ENCODE measurements at regions not wholly inside any gene's neighbourhood (a gene's known extent, or its start where the extent isn't known, plus 50 kb on each side); places are given as distances from the start of the nearest gene placed in this dataset.
A peak's percentile ranks its signal among the peaks of the same experiment; 100 is the strongest.

DNA sequence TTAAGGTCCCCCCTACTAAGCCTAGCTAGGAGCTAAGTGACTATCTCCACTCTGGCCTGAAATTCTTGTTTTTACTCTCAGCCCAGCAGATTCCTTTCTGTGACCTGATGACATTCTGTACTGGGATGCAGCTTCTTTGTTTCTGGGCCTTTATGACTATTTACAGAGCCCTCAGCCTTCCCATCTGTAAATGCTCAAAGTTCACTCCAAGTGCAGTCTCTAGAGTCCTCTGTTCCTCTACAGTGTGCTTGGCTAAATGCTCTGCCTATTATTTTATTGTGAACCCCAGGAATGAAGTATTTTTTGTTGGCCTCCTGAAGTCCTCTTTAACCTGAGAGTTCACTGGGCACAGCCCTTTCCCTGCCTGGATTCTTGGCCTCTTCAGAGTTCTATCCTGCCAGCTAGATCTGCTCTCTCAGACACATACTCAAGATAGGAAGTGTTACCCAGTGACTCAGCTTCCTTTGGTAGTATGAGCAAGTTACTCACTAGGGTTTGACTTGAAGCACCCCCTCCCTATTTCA lies 278.1 kb upstream of the P2RY1 start:
- CTCF ChIA-PET (ENCODE audit: low intra/inter-chr PET ratio) = no interaction called here
- H3K27ac ChIP-seq (ENCODE audit: extremely low read depth, low read depth, low read length) = no peak overlapping the region

More for the DNA sequence above, 278.1 kb upstream of the P2RY1 start:
- H3K27me3 ChIP-seq (ENCODE audit: control insufficient read depth in 2 of 2, insufficient read depth in 2 of 2, low read length in 2 of 2) = no peaks in the 10 kb centered on the region
- intact Hi-C loops (cut with micrococcal nuclease) = no loop called here
- peak overlapping the region; percentile 36; the same call in 1 of the 2 replicates for H2AFZ ChIP-seq (ENCODE audit: low read depth, low read length)
- in situ Hi-C loops (cut with MboI) = no loop called here
- H3K9ac ChIP-seq (ENCODE audit: insufficient read depth in 1 of 2, low read depth in 2 of 2, low read length in 2 of 2) = no peak overlapping the region
- no peaks in the 10 kb centered on the region for H3K9me1 ChIP-seq (ENCODE audit: control insufficient read depth, insufficient read depth, low read length)
- H4K20me1 ChIP-seq (replicated peaks; ENCODE audit: control insufficient read depth, insufficient read depth, low read length) = no peaks in the 10 kb centered on the region
- BruUV-seq (replicated peaks) = no TSS peak
- FAIRE-seq (peak; percentile 11), DNase-seq (ENCODE audit: extremely low read depth in 1 of 4, low spot score in 3 of 4) (peak in 1 of 4 experiments; percentile 20), ATAC-seq (peak; percentile 49; the same call in 2 of the 3 replicates)
- H3K4me3 ChIP-seq = no peak overlapping the region
- no peaks in the 10 kb centered on the region; a peak in 1 of 5 replicates for H3K4me1 ChIP-seq (replicated peaks in 1 of 2; ENCODE audit: control insufficient read depth in 2 of 2, insufficient read depth in 2 of 2, low read length in 2 of 2)
- no peaks in the 10 kb centered on the region for H3K36me3 ChIP-seq (ENCODE audit: control insufficient read depth, insufficient read depth, low read length)
- no peaks in the 10 kb centered on the region for H3K9me3 ChIP-seq (replicated peaks; ENCODE audit: control insufficient read depth, insufficient read depth, low read depth, low read length)
- no peaks in the 10 kb centered on the region for H3K79me2 ChIP-seq (ENCODE audit: control insufficient read depth, insufficient read depth, low read length)
- POLR2A ChIA-PET = interaction anchor here (0.7 to 1.6 kb wide), 2 partner anchors 16 to 19 kb away, joined by 3 read pairs; no protein-coding TSS in a partner anchor
- TF ChIP-seq, protein P1, sequence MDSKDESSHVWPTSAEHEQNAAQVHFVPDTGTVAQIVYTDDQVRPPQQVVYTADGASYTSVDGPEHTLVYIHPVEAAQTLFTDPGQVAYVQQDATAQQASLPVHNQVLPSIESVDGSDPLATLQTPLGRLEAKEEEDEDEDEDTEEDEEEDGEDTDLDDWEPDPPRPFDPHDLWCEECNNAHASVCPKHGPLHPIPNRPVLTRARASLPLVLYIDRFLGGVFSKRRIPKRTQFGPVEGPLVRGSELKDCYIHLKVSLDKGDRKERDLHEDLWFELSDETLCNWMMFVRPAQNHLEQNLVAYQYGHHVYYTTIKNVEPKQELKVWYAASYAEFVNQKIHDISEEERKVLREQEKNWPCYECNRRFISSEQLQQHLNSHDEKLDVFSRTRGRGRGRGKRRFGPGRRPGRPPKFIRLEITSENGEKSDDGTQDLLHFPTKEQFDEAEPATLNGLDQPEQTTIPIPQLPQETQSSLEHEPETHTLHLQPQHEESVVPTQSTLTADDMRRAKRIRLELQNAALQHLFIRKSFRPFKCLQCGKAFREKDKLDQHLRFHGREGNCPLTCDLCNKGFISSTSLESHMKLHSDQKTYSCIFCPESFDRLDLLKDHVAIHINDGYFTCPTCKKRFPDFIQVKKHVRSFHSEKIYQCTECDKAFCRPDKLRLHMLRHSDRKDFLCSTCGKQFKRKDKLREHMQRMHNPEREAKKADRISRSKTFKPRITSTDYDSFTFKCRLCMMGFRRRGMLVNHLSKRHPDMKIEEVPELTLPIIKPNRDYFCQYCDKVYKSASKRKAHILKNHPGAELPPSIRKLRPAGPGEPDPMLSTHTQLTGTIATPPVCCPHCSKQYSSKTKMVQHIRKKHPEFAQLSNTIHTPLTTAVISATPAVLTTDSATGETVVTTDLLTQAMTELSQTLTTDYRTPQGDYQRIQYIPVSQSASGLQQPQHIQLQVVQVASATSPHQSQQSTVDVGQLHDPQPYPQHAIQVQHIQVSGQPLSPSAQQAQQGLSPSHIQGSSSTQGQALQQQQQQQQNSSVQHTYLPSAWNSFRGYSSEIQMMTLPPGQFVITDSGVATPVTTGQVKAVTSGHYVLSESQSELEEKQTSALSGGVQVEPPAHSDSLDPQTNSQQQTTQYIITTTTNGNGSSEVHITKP (IDR thresholded peaks at IDR 0.05; ENCODE audit: partially characterized antibody) = no peak
- TF ChIP-seq CHCHD3 (CRISPR knock-in tag; IDR thresholded peaks at IDR 0.05) (no peak), ZNF699 (CRISPR knock-in tag; IDR thresholded peaks at IDR 0.05; ENCODE audit: insufficient replicate concordance) (no peak), ZKSCAN1 (IDR thresholded peaks at IDR 0.05; ENCODE audit: low read depth, low read length) (no peak), NFE2 (IDR thresholded peaks at IDR 0.05; ENCODE audit: low read depth) (peak; percentile 56), NRF1 (conservative IDR thresholded peaks at IDR 0.05 in 1 of 2, IDR thresholded peaks at IDR 0.05 in 1 of 2) (no peak)
- TF ChIP-seq, protein P2, sequence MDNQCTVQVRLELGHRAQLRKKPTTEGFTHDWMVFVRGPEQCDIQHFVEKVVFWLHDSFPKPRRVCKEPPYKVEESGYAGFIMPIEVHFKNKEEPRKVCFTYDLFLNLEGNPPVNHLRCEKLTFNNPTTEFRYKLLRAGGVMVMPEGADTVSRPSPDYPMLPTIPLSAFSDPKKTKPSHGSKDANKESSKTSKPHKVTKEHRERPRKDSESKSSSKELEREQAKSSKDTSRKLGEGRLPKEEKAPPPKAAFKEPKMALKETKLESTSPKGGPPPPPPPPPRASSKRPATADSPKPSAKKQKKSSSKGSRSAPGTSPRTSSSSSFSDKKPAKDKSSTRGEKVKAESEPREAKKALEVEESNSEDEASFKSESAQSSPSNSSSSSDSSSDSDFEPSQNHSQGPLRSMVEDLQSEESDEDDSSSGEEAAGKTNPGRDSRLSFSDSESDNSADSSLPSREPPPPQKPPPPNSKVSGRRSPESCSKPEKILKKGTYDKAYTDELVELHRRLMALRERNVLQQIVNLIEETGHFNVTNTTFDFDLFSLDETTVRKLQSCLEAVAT (IDR thresholded peaks at IDR 0.05) = no peak
- TF ChIP-seq, protein P3, sequence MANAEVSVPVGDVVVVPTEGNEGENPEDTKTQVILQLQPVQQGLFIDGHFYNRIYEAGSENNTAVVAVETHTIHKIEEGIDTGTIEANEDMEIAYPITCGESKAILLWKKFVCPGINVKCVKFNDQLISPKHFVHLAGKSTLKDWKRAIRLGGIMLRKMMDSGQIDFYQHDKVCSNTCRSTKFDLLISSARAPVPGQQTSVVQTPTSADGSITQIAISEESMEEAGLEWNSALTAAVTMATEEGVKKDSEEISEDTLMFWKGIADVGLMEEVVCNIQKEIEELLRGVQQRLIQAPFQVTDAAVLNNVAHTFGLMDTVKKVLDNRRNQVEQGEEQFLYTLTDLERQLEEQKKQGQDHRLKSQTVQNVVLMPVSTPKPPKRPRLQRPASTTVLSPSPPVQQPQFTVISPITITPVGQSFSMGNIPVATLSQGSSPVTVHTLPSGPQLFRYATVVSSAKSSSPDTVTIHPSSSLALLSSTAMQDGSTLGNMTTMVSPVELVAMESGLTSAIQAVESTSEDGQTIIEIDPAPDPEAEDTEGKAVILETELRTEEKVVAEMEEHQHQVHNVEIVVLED (CRISPR knock-in tag; IDR thresholded peaks at IDR 0.05) = no peak
- TF ChIP-seq, protein P4, sequence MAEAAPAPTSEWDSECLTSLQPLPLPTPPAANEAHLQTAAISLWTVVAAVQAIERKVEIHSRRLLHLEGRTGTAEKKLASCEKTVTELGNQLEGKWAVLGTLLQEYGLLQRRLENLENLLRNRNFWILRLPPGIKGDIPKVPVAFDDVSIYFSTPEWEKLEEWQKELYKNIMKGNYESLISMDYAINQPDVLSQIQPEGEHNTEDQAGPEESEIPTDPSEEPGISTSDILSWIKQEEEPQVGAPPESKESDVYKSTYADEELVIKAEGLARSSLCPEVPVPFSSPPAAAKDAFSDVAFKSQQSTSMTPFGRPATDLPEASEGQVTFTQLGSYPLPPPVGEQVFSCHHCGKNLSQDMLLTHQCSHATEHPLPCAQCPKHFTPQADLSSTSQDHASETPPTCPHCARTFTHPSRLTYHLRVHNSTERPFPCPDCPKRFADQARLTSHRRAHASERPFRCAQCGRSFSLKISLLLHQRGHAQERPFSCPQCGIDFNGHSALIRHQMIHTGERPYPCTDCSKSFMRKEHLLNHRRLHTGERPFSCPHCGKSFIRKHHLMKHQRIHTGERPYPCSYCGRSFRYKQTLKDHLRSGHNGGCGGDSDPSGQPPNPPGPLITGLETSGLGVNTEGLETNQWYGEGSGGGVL (CRISPR knock-in tag; IDR thresholded peaks at IDR 0.05) = no peak
- no peak overlapping the region for H3K4me2 ChIP-seq (ENCODE audit: insufficient read depth, low read length)

All from K562 (cell line).